HCT116 (cell line): ENCODE measurements at regions not wholly inside any gene's neighbourhood (a gene's known extent, or its start where the extent isn't known, plus 50 kb on each side); places are given as distances from the start of the nearest gene placed in this dataset.

Experiments used
- ATAC-seq: fragments of 200-7000 bp; cut with Tn5 transposase; 2 replicates; pipeline ENCODE4 v1.9.1; 2020; ENCODE audit warnings: mild to moderate bottlenecking, moderate library complexity
- BruUV-seq: library from RNA; stranded (reverse); fragments of 400-500 nt; replicated peaks from 2 replicates; lab custom pipeline; 2021; lab: Mats Ljungman, UMichigan
- CTCF ChIA-PET: fragments of 300-600 bp; sonication (Branson Sonifier 250); formaldehyde crosslinking; loops from one replicate; lab custom pipeline; 2021; ENCODE audit warnings: antibody characterized with exemption; lab: Charles Lee
- POLR2A ChIA-PET: fragments of 300-600, 350-600 bp; sonication (Branson Sonifier 250); formaldehyde crosslinking; loops from one replicate; lab custom pipeline; 2021; ENCODE audit warnings: antibody characterized with exemption; lab: Charles Lee
- RAD21 ChIA-PET, 2 experiments: fragments of 300-600 bp; sonication (Branson Sonifier 250); formaldehyde crosslinking; loops; one replicate each; lab custom pipeline; 2023; ENCODE audit warnings: low total read pairs in 2 of 2; ENCODE audit not compliant: uncharacterized antibody in 2 of 2, unreplicated experiment in 2 of 2, low non-redundant PET in 1 of 2; lab: Charles Lee
- DNase-seq: peaks from one replicate; pipeline ENCODE4 v3.0.0-alpha.2; 2010; ENCODE audit warnings: low read depth, low spot score
- H2AFZ ChIP-seq: fragments of 200-600 bp; shearing (Covaris generic), sonication (generic); 2 replicates; pipeline ENCODE4 v1.6.1; 2017; ENCODE audit warnings: low read depth, mixed run types, mixed read lengths, antibody characterized with exemption, low read length; ENCODE audit not compliant: poor library complexity, severe bottlenecking
- H3K27ac ChIP-seq: 2 replicates; pipeline ENCODE4 v1.5.1; 2012; ENCODE audit warnings: low read depth, low read length
- H3K27me3 ChIP-seq: fragments of 200-600 bp; sonication (generic); 2 replicates; pipeline ENCODE4 v1.6.1; 2016; ENCODE audit warnings: mixed run types, low read length, mixed read lengths; ENCODE audit not compliant: insufficient read depth
- H3K36me3 ChIP-seq, 2 experiments: fragments of 200-500 bp in 1 of 2; fragments of 200-600 bp in 1 of 2; sonication (Bioruptor generic) in 1 of 2; sonication (generic) in 1 of 2; 2 replicates each; pipeline versions ENCODE4 v1.5.1 to v1.6.1; 2014 to 2016; ENCODE audit warnings: low read length in 2 of 2, inconsistent platforms in 1 of 2, mixed read lengths in 1 of 2, mixed run types in 1 of 2; ENCODE audit not compliant: insufficient read depth in 2 of 2, control insufficient read depth in 1 of 2
- H3K4me1 ChIP-seq, 2 experiments: fragments of 200-600 bp in 1 of 2; sonication (generic) in 1 of 2; 2 replicates each; pipeline versions ENCODE4 v1.5.1 to v1.6.1; 2012 to 2017; ENCODE audit warnings: low read length in 2 of 2, inconsistent platforms in 1 of 2, mild to moderate bottlenecking in 1 of 2, mixed read lengths in 1 of 2, mixed run types in 1 of 2, moderate library complexity in 1 of 2; ENCODE audit not compliant: insufficient read depth in 2 of 2, control insufficient read depth in 1 of 2
- H3K4me2 ChIP-seq: fragments of 200-600 bp; sonication (generic); 2 replicates; pipeline ENCODE4 v1.6.1; 2017; ENCODE audit warnings: mixed run types, low read length, mixed read lengths
- H3K4me3 ChIP-seq, 2 experiments: fragments of 200-600 bp in 1 of 2; sonication (generic) in 1 of 2; replicated peaks in 1 of 2; 2 replicates each; pipeline ENCODE4 v1.5.1; 2011 to 2016; ENCODE audit warnings: low read length in 2 of 2, control low read depth in 1 of 2, low read depth in 1 of 2, mild to moderate bottlenecking in 1 of 2, mixed read lengths in 1 of 2, mixed run types in 1 of 2
- H3K79me2 ChIP-seq: fragments of 200-600 bp; sonication (generic); 2 replicates; pipeline ENCODE4 v1.6.1; 2017; ENCODE audit warnings: mild to moderate bottlenecking, mixed run types, low read length, moderate library complexity, mixed read lengths; ENCODE audit not compliant: insufficient read depth
- H3K9ac ChIP-seq: fragments of 200-600 bp; sonication (generic); 2 replicates; pipeline ENCODE4 v1.6.1; 2016; ENCODE audit warnings: low read length, mixed read lengths
- H3K9me2 ChIP-seq: fragments of 200-600 bp; sonication (generic), shearing (Covaris generic); 2 replicates; pipeline ENCODE4 v1.6.1; 2017; ENCODE audit warnings: mixed run types, mild to moderate bottlenecking, moderate library complexity; ENCODE audit not compliant: insufficient read depth
- H3K9me3 ChIP-seq, 2 experiments: fragments of 200-500 bp in 1 of 2; fragments of 200-600 bp in 1 of 2; sonication (Bioruptor generic) in 1 of 2; sonication (generic) in 1 of 2; 2 replicates each; pipeline ENCODE4 v1.6.1; 2014 to 2017; ENCODE audit warnings: low read length in 2 of 2, mixed read lengths in 2 of 2, inconsistent platforms in 1 of 2, low read depth in 1 of 2, mild to moderate bottlenecking in 1 of 2, mixed run types in 1 of 2, moderate library complexity in 1 of 2; ENCODE audit not compliant: control insufficient read depth in 1 of 2, insufficient read depth in 1 of 2
- H4K20me1 ChIP-seq: fragments of 200-600 bp; sonication (generic), shearing (Covaris generic); 2 replicates; pipeline ENCODE4 v1.6.1; 2017; ENCODE audit warnings: mixed run types, mild to moderate bottlenecking, moderate library complexity; ENCODE audit not compliant: insufficient read depth
- CBX3 ChIP-seq: IDR thresholded peaks from 2 replicates; pipeline ENCODE4 v1.6.1; 2012; ENCODE audit warnings: low read depth
- CEBPB ChIP-seq: IDR thresholded peaks from 2 replicates; pipeline ENCODE4 v1.6.1; 2012; ENCODE audit warnings: low read depth
- ELF1 ChIP-seq: IDR thresholded peaks from 2 replicates; pipeline ENCODE4 v1.6.1; 2012; ENCODE audit warnings: low read depth, borderline replicate concordance
- EZH2 ChIP-seq: fragments of 200-600 bp; sonication (generic); IDR thresholded peaks from 2 replicates; pipeline ENCODE4 v1.6.1; 2017; ENCODE audit warnings: antibody characterized with exemption, mixed run types
- EZH2phosphoT487 ChIP-seq: fragments of 200-600 bp; IDR thresholded peaks from 2 replicates; pipeline ENCODE4 v1.6.1; 2018; ENCODE audit warnings: antibody characterized with exemption, borderline replicate concordance
- JUND ChIP-seq: IDR thresholded peaks from 2 replicates; pipeline ENCODE4 v1.6.1; 2012
- POLR2A ChIP-seq: IDR thresholded peaks from 2 replicates; pipeline ENCODE4 v1.7.0; 2011; ENCODE audit warnings: borderline replicate concordance; ENCODE audit not compliant: insufficient read depth, insufficient read length; ENCODE audit errors: extremely low read depth
- POLR2AphosphoS5 ChIP-seq: IDR thresholded peaks from 2 replicates; pipeline ENCODE4 v1.6.1; 2011; ENCODE audit warnings: mild to moderate bottlenecking, low read depth, low read length, moderate library complexity
- REST ChIP-seq: IDR thresholded peaks from 2 replicates; pipeline ENCODE4 v1.6.1; 2012; ENCODE audit warnings: low read depth
- SP1 ChIP-seq: IDR thresholded peaks from 2 replicates; pipeline ENCODE4 v1.6.1; 2012; ENCODE audit warnings: low read depth
- SRF ChIP-seq: IDR thresholded peaks from 2 replicates; pipeline ENCODE4 v1.6.1; 2012; ENCODE audit warnings: low read depth
- TCF7L2 ChIP-seq: IDR thresholded peaks from 2 replicates; pipeline ENCODE4 v1.7.0; 2011; ENCODE audit warnings: borderline replicate concordance, inconsistent platforms; ENCODE audit not compliant: insufficient read depth, insufficient read length; ENCODE audit errors: extremely low read depth
- ZFX ChIP-seq: fragments of 450-650 bp; IDR thresholded peaks from 2 replicates; pipeline ENCODE4 v1.6.1; 2017
- intact Hi-C: fragments of 100-400 bp; cut with micrococcal nuclease; formaldehyde crosslinking; loops from 2 replicates; pipeline ENCODE4 v1.10.0; 2022

- H3K79me2 ChIP-seq = no peaks in the 10 kb centered on the region
- no peaks in the 10 kb centered on the region for H3K9me2 ChIP-seq
- intact Hi-C loops = no loop called here
- H4K20me1 ChIP-seq = no peaks in the 10 kb centered on the region
- DNase-seq (no peak), ATAC-seq (no peak)
- no peak overlapping the region for H3K4me3 ChIP-seq
- peaks cover 0 to 22% of the 10 kb centered on the region in 2 experiments; a peak in 3 of 4 replicates for H3K9me3 ChIP-seq
- no peak overlapping the region for H3K4me2 ChIP-seq
- BruUV-seq = no TSS peak
- no peak overlapping the region for H2AFZ ChIP-seq
- no peaks in the 10 kb centered on the region for H3K36me3 ChIP-seq
- no peak overlapping the region for H3K9ac ChIP-seq
- CTCF ChIA-PET = no interaction called here
- H3K27me3 ChIP-seq = no peaks in the 10 kb centered on the region
- TF ChIP-seq SP1 (no peak), CBX3 (no peak)
- TF ChIP-seq, all 23 proteins: peak for 0
- H3K4me1 ChIP-seq = no peaks in the 10 kb centered on the region
- POLR2A ChIA-PET = no interaction called here
- no peak overlapping the region for H3K27ac ChIP-seq
- RAD21 ChIA-PET = no interaction called here
These were observed 109.7 kb upstream of the FLRT2 start for GRCh38 chr14:85420278-85420677.

- no peak for ATAC-seq
- POLR2A ChIA-PET = no interaction called here
- Histone ChIP-seq H3K36me3 (no peaks in the 10 kb centered on the region), H3K4me3 (no peak overlapping the region), H3K9ac (no peak overlapping the region), H3K4me1 (no peaks in the 10 kb centered on the region), H3K9me3 (peaks cover 0 to 22% of the 10 kb centered on the region in 2 experiments; a peak in 3 of 4 replicates), H4K20me1 (no peaks in the 10 kb centered on the region), H2AFZ (no peak overlapping the region), H3K27me3 (no peaks in the 10 kb centered on the region), H3K4me2 (no peak overlapping the region), H3K9me2 (no peaks in the 10 kb centered on the region), H3K27ac (no peak overlapping the region), H3K79me2 (no peaks in the 10 kb centered on the region)
- BruUV-seq = no TSS peak
- RAD21 ChIA-PET = no interaction called here
- TF ChIP-seq CBX3 = no peak
- TF ChIP-seq JUND = no peak
- no peak for TF ChIP-seq POLR2A
- no peak for TF ChIP-seq ELF1
- no peak for TF ChIP-seq CEBPB
- no peak for TF ChIP-seq EZH2phosphoT487
- TF ChIP-seq REST = no peak
- TF ChIP-seq ZFX = no peak
- no peak for TF ChIP-seq POLR2AphosphoS5
- no peak for TF ChIP-seq SRF
- no peak for TF ChIP-seq TCF7L2
- TF ChIP-seq EZH2 = no peak
- CTCF ChIA-PET = no interaction called here
- no peak for DNase-seq
- intact Hi-C loops = no loop called here
These were observed 109.2 kb upstream of the FLRT2 start for GRCh38 chr14:85420707-85421106.
